ENCODE measurements at regions not wholly inside any gene's neighbourhood (a gene's known extent, or its start where the extent isn't known, plus 50 kb on each side); places are given as distances from the start of the nearest gene placed in this dataset.

DNA sequence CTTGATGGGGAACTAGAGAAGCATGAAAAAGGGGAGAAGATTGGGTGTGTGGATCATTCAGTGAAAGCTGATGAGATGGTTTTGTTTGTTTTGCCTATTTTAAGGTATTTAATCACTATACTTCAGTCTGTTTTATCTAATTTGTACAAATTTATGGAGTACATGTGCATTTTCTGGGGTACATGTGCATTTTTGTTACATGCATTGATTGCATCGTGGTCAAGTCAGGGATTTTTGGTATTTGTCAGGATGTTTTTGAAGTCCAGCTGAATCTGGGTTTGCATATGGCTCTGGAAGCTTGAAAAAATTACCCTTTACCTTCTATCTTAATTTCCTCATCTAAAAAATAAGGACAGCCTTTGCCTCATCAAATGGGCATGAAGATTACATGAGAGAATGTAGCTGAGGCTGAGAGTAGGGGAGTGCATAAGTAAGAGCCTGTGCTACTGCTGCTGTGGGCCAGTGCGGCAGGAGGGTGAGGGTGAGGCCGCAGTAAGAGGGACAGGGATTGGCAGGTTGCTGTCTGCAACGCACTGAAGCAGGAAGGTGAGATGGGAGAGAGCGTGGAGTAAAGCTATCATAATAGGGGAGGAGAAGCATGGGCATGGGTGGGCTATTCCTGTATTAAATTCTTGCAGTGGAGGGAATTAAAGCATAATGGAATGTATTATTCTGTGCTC, 139.8 kb downstream of the NPR3 start:
- no peak for TF ChIP-seq POLR2A (IDR thresholded peaks at IDR 0.05)
- TF ChIP-seq, protein P1, sequence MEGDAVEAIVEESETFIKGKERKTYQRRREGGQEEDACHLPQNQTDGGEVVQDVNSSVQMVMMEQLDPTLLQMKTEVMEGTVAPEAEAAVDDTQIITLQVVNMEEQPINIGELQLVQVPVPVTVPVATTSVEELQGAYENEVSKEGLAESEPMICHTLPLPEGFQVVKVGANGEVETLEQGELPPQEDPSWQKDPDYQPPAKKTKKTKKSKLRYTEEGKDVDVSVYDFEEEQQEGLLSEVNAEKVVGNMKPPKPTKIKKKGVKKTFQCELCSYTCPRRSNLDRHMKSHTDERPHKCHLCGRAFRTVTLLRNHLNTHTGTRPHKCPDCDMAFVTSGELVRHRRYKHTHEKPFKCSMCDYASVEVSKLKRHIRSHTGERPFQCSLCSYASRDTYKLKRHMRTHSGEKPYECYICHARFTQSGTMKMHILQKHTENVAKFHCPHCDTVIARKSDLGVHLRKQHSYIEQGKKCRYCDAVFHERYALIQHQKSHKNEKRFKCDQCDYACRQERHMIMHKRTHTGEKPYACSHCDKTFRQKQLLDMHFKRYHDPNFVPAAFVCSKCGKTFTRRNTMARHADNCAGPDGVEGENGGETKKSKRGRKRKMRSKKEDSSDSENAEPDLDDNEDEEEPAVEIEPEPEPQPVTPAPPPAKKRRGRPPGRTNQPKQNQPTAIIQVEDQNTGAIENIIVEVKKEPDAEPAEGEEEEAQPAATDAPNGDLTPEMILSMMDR (IDR thresholded peaks at IDR 0.05): no peak
- no peak overlapping the region for H3K4me3 ChIP-seq (ENCODE audit: low read depth, poor library complexity, severe bottlenecking)
- intact Hi-C loops (cut with DNase I; ENCODE audit: low total_unique reads): no loop called here
- 92 to 95% methylated on average over 5 of the region's 5 CpGs for WGBS, 2 donors
- no peak for DNase-seq (ENCODE audit: low spot score in 2 of 2)

DNA sequence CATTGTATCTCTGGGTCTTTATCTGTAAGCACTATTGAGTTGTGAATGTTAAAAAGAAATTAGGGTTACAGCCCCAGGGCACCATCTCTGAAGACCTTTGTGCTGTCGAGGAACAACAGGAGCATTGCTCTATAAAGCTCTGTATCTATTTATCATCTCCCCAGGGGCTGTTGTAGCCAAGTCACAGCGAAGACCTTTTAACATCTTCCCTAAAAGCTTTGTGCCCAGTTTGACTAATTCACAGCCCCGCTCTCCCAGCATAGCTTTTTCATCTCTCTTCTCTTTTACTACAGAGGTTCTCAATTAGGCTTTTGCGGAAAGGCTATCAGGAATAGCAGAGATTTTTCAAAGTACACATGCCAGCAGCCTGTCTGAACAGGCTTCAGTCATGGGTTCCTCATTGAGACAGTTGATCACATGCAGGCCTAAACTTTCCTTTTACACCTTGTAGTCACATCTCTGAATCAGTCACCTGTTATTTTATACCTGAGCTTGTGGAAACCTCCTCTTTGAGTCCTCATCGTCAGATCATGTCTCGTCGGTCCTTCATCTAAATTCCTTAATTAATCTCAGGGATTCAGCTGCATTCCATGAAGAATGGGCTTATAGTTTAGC, 140.5 kb downstream of the NPR3 start:
- intact Hi-C loops (cut with DNase I; ENCODE audit: low total_unique reads): no loop called here
- no peak for TF ChIP-seq POLR2A (IDR thresholded peaks at IDR 0.05)
- TF ChIP-seq, protein P1 (IDR thresholded peaks at IDR 0.05): no peak
- WGBS, 2 donors: 52 to 55% methylated on average over 7 of the region's 7 CpGs
- DNase-seq (ENCODE audit: low spot score in 2 of 2): no peak
- no peak overlapping the region for H3K4me3 ChIP-seq (ENCODE audit: low read depth, poor library complexity, severe bottlenecking)

DNA sequence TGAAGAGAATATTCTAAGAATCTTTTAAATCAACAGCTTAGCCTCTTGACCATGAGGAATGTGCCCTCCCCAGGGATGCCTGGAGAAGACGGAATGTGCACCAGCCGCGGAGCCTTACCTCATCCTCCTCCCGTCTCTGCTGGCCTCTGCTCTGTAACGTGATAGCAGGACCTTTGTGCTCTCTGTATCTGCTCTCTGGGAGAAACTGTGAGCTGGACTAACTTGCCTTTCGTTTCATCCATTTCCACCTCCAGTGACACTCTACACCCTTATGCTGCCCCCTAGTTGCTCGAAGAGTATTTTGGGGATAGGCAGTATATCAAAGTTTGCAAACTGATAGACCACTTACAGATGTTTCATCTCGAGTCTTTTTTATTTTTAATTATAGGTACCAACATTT, 141.4 kb downstream of the NPR3 start:
- TF ChIP-seq, protein P1 (IDR thresholded peaks at IDR 0.05): no peak
- no peak for TF ChIP-seq POLR2A (IDR thresholded peaks at IDR 0.05)
- no peak overlapping the region for H3K4me3 ChIP-seq (ENCODE audit: low read depth, poor library complexity, severe bottlenecking)
- WGBS, 2 donors: 42 to 63% methylated on average over 8 of the region's 8 CpGs
- intact Hi-C loops (cut with DNase I; ENCODE audit: low total_unique reads): no loop called here
- DNase-seq (ENCODE audit: low spot score in 2 of 2): no peak

DNA sequence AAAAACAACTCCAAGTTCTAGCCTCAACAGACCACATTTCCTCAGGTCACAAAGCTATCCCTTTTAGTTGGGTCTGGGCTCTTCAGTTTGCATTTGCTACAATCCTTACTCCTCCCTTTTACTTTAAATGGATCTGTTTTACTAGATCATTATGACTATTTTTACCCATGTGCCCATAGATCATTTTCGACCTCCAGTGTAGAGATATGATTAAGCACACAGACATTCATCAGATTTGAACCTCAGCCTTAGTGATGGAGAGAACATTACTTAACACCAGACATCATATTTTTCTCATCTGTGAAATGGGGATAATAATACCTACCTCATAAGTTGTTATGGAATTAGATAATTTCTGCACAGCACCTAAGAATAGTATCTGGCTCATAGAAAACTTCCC, 141.9 kb downstream of the NPR3 start:
- no peak overlapping the region for H3K4me3 ChIP-seq (ENCODE audit: low read depth, poor library complexity, severe bottlenecking)
- intact Hi-C loops (cut with DNase I; ENCODE audit: low total_unique reads): no loop called here
- TF ChIP-seq, protein P1 (IDR thresholded peaks at IDR 0.05): no peak
- TF ChIP-seq POLR2A (IDR thresholded peaks at IDR 0.05): no peak
- WGBS, 2 donors: 83 to 90% methylated on average over 1 of the region's 1 CpG
- DNase-seq (ENCODE audit: low spot score in 2 of 2): no peak

DNA sequence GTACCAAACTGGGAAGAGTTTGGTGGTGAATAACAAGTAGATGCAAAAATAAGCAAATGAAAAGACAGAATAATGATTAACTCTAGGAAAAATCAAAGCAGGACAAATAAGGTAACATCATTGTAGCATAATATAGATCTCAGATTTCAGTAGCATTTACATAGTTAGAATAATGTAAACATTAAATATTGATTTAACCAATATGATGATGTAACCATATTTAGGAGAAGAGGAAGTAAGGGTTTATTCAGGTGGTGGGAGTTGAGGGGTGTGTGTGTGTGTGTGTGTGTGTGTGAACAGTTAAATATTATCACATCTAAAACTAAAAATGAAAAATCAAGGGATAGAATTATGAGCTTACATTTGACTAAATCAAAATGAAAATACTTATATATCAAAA, 143.4 kb downstream of the NPR3 start:
- TF ChIP-seq, protein P1 (IDR thresholded peaks at IDR 0.05): no peak
- no peak for TF ChIP-seq POLR2A (IDR thresholded peaks at IDR 0.05)
- intact Hi-C loops (cut with DNase I; ENCODE audit: low total_unique reads): no loop called here
- no peak for DNase-seq (ENCODE audit: low spot score in 2 of 2)
- no peak overlapping the region for H3K4me3 ChIP-seq (ENCODE audit: low read depth, poor library complexity, severe bottlenecking)

DNA sequence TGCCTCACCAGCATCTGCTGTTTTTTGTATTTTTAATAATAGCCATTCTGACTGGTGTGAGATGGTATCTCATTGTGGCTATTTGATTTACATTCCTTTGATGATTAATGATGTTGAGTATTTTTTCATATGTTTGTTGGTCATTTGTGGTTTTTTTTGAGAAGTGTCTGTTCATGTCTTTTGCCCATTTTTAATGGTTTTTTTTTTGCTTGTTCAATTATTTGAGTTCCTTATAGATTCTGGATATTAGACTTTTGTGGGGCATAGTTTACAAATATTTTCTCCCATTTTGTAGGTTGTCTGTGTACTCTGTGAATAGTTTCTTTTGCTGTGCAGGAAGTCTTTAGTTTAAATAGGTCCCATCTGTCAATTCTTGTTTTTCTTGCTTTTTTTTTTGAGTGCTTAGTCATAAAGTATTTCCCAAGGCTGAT, 148.1 kb downstream of the NPR3 start:
- no peak for DNase-seq (ENCODE audit: low spot score in 2 of 2)
- TF ChIP-seq, protein P1 (IDR thresholded peaks at IDR 0.05): no peak
- intact Hi-C loops (cut with DNase I; ENCODE audit: low total_unique reads): no loop called here
- H3K4me3 ChIP-seq (ENCODE audit: low read depth, poor library complexity, severe bottlenecking): no peak overlapping the region

All from lower leg skin (tissue), 4 donors.